ENCODE measurements at regions not wholly inside any gene's neighbourhood (a gene's known extent, or its start where the extent isn't known, plus 50 kb on each side); places are given as distances from the start of the nearest gene placed in this dataset.
A peak's percentile ranks its signal among the peaks of the same experiment; 100 is the strongest.
"Not testable (repeated sequence)": the region's sequence is repeated elsewhere in the genome, so short reads cannot be mapped to it uniquely, and the experiment has no call there.

DNA sequence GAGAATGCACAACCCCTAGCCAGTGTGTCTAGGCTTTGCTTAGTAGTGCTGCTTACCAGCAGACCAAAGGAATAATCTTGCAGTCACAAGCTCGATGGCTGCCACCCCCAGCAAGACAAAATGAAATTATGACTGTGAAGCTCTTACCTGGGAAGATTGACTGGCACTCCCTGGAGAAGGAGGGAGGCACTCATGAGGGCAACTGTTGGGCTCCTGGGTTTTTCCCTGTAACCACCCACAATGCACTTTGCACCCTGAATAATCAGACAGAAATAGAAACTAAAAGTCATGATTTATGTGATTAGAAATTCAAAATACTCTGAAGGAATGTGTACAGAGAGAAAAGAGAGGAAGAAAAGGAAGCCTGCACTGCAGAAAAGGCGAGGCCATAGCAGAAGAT lies 144.3 kb upstream of the DGKB start:
- FAIRE-seq = no peak

DNA sequence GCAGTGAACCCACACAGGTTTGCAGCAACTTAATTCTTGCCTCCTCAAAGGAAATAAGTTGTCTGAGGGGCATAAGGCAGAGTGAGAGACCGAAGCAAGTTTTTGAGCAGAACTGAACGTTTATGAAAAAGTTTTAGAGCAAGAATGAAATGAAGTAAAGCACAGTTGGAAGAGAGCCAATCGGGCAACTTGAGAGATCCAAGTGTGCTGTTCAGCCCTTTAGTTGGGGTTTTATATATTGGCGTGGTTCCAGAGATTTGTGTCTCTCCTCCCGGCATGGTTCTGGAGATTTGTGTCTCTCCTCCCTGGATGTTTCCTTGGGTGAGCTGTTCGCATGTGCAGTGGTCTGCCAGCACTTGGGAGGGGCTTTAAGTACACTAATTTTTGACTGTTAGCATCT lies 141.4 kb upstream of the DGKB start:
- FAIRE-seq = no peak

DNA sequence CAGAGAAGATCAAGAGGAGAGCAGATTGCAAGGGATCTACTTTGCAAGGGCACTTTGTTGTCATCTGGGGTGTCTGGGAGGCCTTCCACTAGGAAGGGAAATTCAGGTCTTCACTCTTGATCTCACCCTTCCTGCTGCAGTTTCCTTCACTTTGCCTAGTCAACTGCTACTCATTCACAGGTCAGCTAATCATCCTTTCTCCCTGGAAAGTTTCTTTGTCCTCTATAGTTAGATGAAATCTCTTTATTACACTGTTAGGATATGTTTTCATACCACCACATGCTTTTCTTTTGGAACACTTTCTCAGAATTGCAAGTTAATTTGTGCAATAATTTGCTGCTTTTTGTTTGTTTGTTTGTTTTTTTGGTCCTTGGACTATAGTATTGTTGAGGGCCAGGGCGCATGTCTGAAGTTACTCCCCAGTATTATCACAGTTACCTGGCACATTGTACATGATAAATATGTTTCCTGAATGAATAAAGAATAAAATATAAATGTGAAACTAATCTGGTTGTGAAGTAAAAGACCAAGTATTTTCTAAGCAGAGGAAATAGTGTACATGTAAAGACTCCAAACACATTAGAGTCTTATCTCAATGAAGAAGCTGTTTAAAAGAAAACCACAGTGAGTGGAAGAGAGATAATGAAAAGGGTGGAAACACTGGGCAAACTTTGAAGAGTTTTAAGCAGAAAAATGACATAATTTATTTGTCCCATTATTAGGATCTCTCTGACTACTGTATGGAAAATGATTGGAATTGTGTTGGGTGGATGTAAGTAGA lies 139.9 kb upstream of the DGKB start:
- no peak for FAIRE-seq

DNA sequence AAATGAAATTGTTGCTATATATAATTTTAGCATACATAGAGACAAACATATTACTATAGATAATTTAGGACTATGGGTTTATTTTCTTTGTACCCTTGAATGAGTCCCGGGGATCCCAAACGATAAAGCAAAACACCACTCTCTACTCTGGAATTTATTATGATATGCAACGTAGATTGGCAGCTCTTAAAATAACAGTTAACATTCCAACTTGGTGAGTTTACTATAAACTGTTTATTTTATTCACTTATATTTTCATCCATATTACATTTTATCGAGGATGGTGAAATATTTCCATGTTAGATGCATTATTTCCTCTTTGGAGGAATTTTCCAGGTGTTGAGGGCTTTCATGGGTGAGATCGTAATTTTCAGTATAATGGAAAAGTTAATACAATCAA lies 138.7 kb upstream of the DGKB start:
- no peak for FAIRE-seq

DNA sequence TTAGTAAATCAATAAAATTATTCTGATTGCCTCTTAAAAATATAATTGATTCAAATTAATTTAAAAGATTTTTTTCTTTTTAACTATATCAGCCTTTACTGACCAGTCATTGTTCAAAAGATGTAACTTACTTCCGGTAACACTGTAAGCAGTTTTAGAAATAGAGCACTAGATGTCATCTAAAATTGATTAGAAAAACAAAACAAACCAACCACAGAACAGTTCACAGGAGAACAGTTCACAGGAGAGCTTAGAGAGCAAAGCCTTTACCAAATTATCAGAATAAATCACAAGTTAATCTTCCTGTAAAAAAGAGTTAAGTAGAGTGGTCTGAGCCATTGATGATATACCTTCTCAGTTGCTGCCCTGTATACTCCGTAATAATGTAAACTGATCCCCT lies 133.3 kb upstream of the DGKB start:
- no peak for FAIRE-seq

DNA sequence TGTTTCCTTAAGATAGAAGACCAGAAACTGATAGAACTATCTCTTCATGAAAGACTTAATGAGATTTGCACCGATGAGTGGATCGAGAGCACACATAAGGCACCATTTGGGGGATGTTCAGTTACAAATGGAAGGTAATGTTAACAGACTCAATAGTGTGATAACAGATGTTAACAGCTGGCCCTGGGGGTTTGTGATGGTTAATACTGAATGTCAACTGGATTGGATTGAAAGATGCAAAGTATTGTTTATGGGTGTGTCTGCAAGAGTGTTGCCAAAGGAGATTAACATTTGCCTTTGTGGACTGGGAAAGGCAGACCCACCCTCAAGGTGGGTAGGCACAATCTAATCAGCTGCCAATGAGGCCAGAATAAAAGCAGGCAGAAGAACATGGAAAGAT lies 130.5 kb upstream of the DGKB start:
- no peak for FAIRE-seq

DNA sequence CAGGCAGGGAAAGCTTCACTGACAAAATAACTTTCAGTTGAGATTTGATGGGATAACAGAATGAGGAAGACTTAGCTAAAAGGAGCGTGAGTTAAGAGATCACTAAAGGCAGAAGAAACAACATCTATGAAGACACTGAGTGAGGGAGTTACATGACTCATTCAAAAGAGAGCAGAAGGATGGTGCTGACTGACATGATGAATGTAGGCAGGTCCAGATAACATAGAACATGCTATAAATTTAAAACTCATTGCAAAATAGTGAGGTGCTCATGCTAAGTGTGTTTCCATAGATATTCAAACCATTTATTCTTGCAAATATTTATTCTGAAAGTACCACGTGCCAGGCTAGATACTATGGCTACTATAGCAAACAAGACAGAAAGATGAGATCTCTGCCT lies 116.4 kb upstream of the DGKB start:
- no peak for FAIRE-seq

DNA sequence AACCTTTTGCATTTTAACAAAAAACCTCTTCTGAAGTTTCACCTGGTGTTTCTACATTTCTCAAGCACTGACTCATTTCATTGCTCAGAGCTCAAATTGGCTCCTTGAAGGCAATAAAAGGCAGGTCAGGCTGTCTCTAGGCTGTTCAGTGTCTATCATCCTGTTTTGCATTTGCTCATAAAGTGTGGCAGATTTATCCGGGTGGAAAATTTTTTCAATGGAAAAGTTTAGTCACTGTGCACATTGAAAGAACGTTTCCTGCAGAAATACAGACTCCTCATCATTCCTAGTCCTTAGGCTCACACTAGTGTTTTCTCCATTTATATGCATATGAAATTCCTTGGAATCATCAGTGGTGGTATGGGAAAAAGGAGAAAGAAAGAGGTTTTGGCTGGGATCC lies 114.2 kb upstream of the DGKB start:
- peak; percentile 77 for FAIRE-seq

DNA sequence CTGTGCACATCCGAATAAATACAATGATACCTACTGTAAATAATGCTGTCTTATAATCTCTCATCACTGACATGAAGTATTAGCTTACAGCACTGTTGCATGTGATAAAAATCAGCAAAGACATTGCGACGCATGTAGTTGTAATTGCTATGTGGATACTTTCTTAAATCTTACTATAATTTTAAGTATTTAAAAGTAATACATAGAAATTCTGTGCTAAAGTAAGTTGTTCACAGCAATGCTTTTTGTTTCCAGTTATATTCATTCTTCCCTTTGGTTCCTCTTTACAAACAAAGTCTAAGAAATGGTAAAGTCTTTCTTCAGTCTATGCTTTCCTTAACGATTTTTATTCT lies 113.7 kb upstream of the DGKB start:
- no peak for FAIRE-seq

DNA sequence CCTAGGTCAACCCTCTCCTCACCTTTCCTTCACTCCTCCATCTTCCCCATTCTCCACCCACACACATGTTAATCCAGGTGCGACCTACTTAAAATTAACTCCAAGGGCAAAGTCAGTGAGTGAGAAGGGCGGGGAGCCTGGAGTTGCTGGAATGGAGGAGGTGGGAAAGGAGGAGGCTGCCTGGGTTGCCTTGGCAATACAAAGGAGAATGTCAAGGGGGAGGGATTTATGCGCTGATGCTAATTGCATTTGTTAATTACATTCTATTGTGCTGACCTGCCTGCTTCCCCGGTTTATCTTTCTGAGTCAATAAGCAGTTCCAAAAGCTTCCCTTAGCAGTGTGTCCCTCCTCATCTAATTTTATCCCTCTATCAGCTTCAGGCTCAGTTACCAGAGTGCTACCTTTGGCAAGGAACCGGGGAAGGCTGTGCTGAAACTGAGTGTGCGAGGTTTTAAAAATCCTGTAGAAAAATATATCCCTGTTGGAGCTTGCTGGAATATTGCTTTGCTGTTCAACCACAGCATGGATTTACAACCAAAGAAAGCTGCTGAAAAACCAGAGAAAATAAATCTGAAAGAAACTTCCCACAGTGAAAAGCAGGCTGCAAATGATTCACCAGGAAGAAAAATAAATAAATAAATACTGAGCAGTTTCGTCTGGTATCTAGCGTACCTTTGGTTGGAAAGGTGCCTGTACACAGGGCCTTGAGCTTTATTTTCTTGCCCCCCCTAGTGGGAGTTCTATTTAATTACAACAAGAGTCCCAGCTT lies 113.2 kb upstream of the DGKB start:
- FAIRE-seq = peak; percentile 90

DNA sequence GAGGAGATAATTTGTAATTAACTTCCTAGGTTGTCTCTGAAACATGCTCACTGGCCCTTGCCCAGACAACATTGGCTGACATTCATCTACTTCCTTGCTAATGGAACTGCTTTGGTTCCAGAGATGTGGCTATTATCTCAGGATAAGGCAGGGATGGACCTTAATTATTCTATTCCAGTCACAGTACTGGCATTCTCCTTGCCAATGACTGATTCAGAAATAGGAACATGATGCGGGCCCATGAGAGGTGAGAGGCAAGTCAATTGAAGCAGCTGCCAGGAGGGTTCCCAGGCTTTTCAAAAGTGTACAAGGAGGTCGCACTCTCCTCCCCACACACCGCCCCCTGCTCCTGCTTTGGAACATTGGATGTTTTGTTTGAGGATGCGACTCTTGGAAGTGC lies 109.6 kb upstream of the DGKB start:
- no peak for FAIRE-seq

DNA sequence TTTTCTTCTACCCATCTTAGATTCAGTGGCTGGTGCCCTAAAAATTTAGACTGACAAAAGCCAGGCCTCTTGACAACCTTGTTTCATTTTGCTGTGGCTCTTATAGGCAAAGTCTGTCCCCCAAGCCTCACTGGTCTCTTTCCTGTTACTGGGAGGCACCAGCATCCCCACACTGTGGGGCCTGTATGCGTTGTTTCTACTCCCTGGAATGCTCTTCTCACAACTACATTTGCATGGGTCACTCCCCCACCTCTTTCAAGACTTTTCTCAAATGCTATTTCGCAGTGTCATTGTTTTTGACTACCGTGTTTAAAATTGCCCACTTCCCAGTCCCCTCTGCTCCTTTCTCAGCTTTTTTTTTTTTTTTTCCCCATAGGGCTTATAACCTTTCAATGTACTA lies 108.7 kb upstream of the DGKB start:
- FAIRE-seq = no peak

DNA sequence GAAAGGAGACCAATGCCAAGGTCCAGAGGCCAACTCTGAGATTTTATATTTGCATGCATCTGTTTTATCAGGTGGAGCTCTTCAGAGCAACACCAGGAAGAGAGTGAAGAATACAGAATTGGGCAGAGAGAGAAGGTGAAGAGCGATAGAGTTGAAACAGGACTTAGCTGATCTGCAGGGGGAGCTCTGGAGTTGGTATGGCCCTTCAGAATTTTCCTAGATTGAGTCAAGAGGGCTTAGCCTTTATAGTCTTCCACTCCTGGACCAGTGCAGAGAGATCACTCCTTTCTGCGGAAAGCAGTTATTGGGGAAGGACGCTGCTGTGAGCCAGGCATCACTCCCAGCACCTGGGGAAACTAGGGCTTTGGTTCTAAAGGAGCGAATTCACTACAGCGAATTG lies 105.0 kb upstream of the DGKB start:
- no peak for FAIRE-seq

DNA sequence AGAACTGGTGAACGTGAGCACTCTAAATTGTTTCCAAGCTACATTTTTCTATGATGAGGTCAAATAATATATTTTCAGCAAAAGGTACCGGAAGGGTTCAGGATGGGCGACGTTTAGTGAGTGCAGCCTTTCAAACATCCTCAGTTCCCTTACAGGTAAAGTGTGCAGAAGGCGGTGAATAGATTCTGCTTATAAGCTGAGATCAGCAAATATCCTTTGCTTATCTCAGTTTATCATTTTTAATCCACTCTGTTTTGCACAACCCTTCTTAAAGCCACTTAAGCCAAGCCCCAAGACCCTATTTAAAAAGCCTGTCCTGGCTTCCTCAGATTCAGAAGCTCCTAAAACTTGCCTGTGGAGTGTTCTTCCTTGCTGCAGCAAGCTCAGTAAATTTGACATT lies 103.1 kb upstream of the DGKB start:
- FAIRE-seq = no peak

DNA sequence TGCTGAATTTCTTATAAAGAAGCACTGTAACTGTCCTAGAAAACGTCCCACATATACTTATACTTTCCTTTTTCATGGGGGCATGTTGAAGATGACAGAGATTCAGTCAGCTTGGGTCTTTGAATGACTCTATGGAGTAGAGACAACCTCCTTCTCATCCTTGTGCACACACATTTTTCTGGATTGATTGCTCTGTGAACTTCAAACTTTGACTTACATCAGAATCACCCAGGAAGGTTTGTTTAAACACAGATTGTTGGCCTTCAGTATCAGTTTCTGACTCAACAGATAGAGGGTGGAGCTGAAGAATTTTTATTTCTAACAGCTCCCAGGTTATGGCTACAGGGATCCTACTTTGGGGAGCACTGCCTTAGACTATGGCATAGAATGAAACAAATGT lies 97.6 kb upstream of the DGKB start:
- no peak for FAIRE-seq

DNA sequence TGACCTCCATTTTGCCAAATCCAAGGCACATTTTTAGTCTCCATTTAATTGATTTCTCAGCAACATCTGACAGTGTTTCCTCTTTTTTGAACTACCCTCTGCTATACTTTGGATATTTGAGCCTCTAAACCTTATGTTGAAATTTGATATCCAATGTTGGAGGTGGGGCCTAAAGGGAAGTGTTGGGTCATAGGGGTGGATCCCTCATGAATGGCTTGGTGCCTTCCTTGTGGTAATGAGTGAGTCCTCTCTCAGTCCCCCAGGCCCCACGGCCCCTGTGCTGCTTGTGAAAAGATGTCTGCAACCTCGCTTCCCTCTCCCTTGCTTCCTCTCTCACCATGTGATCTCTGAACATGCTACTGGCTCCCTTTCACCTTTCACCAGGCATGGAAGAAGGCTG lies 96.8 kb upstream of the DGKB start:
- FAIRE-seq = no peak

DNA sequence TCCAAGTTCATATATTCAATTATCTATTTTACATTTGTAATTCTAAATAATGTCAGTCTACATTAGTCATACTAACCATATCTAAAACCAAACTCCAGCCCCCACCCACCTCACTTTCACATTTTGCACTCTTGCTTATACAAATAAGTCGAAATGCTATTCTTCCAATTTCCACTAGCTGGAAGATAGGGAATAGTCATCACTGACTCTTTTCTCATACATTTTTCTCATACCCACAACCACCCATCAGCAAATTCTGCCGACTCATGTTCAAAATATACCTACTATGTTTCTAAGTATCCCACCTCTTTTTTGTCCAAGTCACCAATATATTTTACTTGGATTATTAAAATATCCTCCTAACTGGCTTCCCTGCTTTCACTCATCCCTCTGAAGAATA lies 93.2 kb upstream of the DGKB start:
- no peak for FAIRE-seq

DNA sequence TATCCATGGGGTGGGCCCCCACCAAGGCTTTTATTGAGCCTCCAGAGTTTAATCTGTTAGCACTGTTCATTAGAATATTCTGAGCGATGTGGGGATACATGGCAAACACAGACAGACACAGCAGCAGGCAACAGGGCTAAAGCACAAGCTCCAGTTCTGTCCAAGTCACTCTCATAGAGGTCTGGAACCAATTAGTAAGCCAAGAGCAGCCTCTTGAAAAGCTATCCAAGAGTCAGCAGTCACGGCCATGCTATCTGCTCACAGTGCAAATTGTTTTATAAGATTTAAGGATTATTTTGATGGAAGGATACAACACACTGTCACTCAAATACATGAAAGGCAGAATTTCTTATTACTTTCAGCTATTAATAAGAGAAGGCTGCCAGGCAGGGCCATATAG lies 86.4 kb upstream of the DGKB start:
- FAIRE-seq = no peak

DNA sequence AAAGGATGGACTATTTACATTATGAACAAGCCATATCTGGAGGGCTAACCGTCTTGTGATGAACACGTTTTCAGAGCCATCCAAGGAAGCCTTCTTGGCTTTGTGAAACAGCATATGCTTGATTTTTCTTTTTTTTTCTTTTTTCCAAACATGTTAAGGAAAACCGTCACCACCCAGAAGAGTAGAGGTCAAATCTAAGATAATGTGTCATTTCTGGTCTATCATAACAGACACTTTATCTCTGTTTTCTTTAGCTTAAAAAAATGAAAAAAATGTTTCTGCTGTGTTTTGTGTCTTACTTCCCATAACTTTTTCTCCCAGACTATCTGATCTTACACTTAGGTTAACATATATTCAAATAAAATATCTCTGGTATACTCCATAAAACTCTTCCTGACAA lies 76.1 kb upstream of the DGKB start:
- FAIRE-seq = no peak

DNA sequence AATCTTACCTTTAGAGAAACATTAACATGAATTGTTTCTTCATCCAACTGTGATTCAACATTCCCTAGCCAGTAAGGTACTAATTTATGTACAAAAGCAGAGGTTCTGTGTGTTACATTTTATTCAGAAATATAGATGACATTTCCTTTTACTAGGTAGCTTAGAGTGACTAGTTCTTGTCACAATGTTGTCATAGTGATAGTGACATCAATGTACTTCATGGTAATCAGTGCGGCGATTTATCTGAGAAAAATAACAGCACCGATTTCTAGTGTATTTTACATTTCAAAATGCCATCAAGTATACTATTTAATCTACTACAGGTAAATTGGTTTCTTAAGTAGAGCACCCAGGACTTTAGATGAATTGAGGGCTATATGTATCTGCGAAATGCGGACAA lies 72.1 kb upstream of the DGKB start:
- no peak for FAIRE-seq

DNA sequence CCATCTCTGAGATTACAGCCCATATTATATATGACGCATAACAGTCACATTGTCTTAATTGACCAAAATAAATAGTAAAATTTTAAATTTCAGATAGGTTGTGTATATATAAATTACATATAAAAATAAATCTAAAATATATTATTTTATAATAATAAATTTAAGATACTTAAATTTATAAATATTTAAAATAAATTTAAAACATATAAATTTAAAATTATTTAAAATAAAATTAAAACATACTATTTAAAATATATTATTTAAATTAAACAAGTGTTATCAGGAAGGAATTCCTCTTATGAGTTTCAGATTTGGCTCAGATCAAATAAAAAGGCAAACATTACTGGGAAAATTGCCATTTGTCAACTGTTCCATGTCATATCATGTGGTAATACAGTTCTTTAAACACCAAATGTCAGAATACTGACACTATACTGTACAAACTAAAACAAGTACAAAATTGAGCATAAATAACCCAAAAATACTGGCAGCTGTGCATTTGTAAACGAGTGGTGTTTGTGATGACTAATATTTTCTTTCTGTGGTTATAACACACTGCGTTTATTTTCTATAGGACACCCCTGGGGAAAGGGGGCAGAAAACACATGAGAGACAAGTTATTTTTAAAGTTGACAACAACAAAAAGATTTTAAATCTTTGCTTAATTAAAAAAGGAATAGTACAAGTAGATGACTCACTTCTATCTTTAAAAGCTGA lies 71.3 kb upstream of the DGKB start:
- no peak for FAIRE-seq

DNA sequence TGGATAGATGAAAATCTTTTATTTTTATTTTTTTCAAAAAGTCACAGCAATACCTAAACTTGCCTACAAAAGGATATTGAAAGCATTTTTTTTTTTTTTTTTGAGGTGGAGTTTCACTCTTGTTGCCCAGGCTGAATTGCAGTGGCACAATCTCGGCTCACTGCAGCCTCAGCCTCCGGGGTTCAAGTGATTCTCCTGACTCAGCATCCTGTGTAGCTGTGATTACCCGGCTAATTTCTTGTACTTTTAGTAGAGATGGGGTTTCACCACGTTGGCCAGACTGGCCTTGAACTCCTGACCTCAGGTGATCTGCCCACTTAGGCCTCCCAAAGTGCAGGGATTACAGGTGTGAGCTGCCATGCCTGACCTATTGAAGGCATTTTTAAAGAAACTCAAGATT lies 69.1 kb upstream of the DGKB start:
- not testable (repeated sequence) for FAIRE-seq

DNA sequence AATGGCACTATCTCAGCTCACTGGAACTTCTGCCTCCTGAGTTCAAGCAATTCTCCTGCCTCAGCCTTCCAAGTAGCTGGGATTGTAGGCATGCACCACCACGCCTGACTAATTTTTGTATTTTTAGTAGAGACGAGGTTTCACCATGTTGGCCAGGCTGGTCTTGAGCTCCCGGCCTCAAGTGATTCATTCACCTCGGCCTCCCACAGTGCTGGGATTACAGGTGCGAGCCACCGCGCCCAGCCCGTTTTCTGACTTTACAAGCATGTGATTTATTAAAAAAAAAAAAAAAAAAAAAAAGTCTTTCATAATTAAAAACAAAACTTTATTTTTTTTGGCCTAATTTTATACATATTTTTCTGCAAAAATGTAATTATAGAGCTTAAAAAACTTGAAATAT lies 64.8 kb upstream of the DGKB start:
- peak; percentile 35 for FAIRE-seq

DNA sequence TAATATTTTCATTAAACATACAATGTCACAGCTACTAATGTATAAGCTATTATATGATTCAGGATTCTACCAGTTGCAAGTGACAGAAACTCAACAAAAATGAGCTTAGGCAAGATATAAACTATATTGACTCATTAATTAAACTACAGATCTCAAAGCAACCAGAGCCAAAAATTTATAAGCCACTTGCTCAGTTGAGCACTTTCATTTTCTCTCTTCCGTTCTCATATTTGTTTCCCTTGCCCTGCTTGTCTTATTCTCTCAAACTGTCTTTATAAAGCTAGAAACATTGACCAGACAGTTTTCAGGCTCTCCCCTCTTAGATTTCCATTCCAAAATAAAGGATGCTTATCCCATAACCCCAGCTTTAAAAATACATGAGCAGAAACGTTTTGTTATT lies 60.2 kb upstream of the DGKB start:
- no peak for FAIRE-seq
